ENCODE measurements at regions not wholly inside any gene's neighbourhood (a gene's known extent, or its start where the extent isn't known, plus 50 kb on each side); places are given as distances from the start of the nearest gene placed in this dataset.

- TF ChIP-seq CTCF (IDR thresholded peaks at IDR 0.05; ENCODE audit: insufficient read depth, low read depth, low read length), result no peak
- POLR2A ChIA-PET, result no interaction called here
- no peak for DNase-seq (ENCODE audit: low read depth)
- CTCF ChIA-PET, result no interaction called here
- Histone ChIP-seq H3K36me3 (ENCODE audit: control insufficient read depth, insufficient read depth, low read length) (no peaks in the 10 kb centered on the region), H3K4me3 (ENCODE audit: low read depth, low read length) (no peak overlapping the region), H3K27me3 (ENCODE audit: control insufficient read depth, insufficient read depth, low read length) (no peaks in the 10 kb centered on the region)
Observed at GRCh38 chr15:47965297-47965696, 155.5 kb upstream of the SLC24A5 start.

GRCh38 chr15:47968593-47968992, 152.2 kb upstream of the SLC24A5 start:
- DNase-seq (ENCODE audit: low read depth), result no peak
- Histone ChIP-seq H3K27me3 (ENCODE audit: control insufficient read depth, insufficient read depth, low read length) (no peaks in the 10 kb centered on the region), H3K4me3 (ENCODE audit: low read depth, low read length) (no peak overlapping the region), H3K36me3 (ENCODE audit: control insufficient read depth, insufficient read depth, low read length) (no peaks in the 10 kb centered on the region)
- CTCF ChIA-PET, result interaction anchor here (1.8 kb wide), 1 partner anchor 19 kb away, joined by 5 read pairs; no protein-coding TSS in a partner anchor
- TF ChIP-seq CTCF (IDR thresholded peaks at IDR 0.05; ENCODE audit: insufficient read depth, low read depth, low read length), result no peak
- POLR2A ChIA-PET, result no interaction called here

- no peak for TF ChIP-seq CTCF (IDR thresholded peaks at IDR 0.05; ENCODE audit: insufficient read depth, low read depth, low read length)
- POLR2A ChIA-PET, result no interaction called here
- Histone ChIP-seq H3K27me3 (ENCODE audit: control insufficient read depth, insufficient read depth, low read length) (no peaks in the 10 kb centered on the region), H3K4me3 (ENCODE audit: low read depth, low read length) (no peak overlapping the region), H3K36me3 (ENCODE audit: control insufficient read depth, insufficient read depth, low read length) (no peaks in the 10 kb centered on the region)
- CTCF ChIA-PET, result no interaction called here
- no peak for DNase-seq (ENCODE audit: low read depth)
Observed at GRCh38 chr15:47971637-47972036, 149.2 kb upstream of the SLC24A5 start.

- H3K4me3 ChIP-seq (ENCODE audit: low read depth, low read length), result no peak overlapping the region
- H3K27me3 ChIP-seq (ENCODE audit: control insufficient read depth, insufficient read depth, low read length), result no peaks in the 10 kb centered on the region
- ChIA-PET CTCF (no interaction called here), POLR2A (no interaction called here)
- H3K36me3 ChIP-seq (ENCODE audit: control insufficient read depth, insufficient read depth, low read length), result no peaks in the 10 kb centered on the region
- no peak for DNase-seq (ENCODE audit: low read depth)
- no peak for TF ChIP-seq CTCF (IDR thresholded peaks at IDR 0.05; ENCODE audit: insufficient read depth, low read depth, low read length)
Observed at GRCh38 chr15:47972738-47973137, 148.1 kb upstream of the SLC24A5 start.

- H3K27me3 ChIP-seq (ENCODE audit: control insufficient read depth, insufficient read depth, low read length), result no peaks in the 10 kb centered on the region
- TF ChIP-seq CTCF (IDR thresholded peaks at IDR 0.05; ENCODE audit: insufficient read depth, low read depth, low read length), result no peak
- H3K36me3 ChIP-seq (ENCODE audit: control insufficient read depth, insufficient read depth, low read length), result no peaks in the 10 kb centered on the region
- CTCF ChIA-PET, result interaction anchor here (2.1 kb wide), 1 partner anchor 13 kb away, joined by 10 read pairs; no protein-coding TSS in a partner anchor
- DNase-seq (ENCODE audit: low read depth), result no peak
- POLR2A ChIA-PET, result no interaction called here
- H3K4me3 ChIP-seq (ENCODE audit: low read depth, low read length), result no peak overlapping the region
Observed at GRCh38 chr15:47974724-47975123, 146.1 kb upstream of the SLC24A5 start.
